ENCODE measurements at regions not wholly inside any gene's neighbourhood (a gene's known extent, or its start where the extent isn't known, plus 50 kb on each side); places are given as distances from the start of the nearest gene placed in this dataset.

DNA sequence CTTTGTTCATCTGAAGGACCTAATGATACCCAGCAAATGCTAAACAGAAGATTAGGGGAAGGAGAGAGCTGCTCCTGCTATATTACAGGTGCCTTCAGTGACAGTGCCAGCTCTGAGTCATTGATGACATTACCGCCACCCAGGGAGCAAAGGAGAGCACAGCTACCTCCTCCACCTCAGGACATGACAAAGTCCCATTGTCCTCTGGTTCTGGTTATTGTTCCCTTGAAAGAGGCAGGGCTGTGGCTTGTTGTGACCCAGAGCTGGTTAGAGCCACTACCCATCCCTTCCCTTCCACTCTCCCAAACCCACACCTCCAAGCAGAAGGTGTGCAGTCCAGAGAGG lies 363.5 kb upstream of the DUSP10 start:
- DNase-seq (ENCODE audit: low read depth in 2 of 2), result no peak

DNA sequence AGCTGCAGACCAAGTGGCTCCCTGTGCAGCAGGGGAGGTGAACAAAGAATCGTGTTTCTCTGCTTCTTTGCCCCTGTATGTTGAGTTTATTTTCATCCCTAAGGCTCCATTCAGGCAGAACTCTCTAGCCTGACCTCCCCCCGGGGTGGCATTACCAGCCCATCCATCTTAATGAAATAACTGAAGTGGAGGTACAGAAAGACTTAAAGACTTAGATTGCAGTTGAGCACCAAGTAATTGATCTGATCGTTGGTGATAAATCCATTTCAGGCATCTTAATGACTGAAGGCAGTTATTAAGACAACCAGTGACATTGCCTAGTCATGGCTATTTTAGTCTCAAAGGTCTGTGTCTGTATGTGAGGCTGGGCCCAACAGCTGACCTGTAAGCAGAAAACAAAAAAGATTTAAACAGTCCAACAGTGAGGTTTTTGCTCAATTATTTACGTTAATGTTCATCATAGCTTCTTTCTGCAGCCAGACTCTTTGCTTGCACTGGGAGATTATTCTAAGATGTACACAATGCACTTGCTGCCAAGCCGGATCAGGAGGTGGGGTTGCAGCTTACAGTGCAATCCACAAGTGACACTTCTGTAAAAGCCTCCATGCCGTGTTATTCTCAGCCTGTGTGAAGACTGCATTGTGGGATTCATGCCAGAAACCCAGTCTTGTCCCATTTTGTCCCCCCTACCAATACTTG lies 363.0 kb upstream of the DUSP10 start:
- DNase-seq (ENCODE audit: low read depth in 2 of 2), result no peak

DNA sequence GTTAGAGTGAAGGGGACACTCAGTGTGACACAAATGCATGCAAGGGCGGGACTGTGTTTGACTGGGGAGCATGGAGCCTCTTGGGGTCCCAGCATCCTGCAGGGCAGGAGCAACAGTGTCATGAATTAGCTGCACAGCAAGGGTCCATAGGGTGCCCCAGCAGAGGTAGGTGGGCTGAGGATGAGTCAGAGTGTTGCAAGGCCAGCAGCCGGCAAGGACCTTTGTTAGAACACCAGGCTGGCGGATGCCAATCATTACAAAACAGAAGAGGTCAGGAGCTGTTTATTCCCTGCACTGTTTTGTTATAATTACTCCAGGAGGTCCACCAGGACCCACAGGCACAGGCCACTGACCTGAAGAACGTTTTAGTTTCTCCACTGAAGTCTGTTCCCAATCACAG lies 362.2 kb upstream of the DUSP10 start:
- no peak for DNase-seq (ENCODE audit: low read depth in 2 of 2)

DNA sequence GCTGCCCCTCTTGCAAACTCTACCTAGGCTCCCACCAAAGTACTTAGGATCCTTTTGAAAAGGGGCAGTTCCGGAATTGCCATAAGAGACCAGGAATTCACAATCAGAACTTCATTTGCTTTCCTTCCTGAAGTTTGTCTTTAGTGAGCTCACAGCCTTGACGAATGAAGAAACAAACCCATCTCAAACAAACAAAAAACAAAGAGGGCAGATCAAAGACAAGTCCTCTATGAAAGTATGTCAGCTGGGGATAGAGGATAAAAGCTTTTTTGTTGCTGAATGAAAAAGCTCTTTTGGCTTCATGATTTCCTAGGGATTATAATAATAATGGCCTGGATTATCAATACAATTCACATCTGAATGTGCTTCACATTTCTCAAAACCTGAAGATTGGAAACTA lies 357.9 kb upstream of the DUSP10 start:
- DNase-seq (ENCODE audit: low read depth in 2 of 2), result no peak

DNA sequence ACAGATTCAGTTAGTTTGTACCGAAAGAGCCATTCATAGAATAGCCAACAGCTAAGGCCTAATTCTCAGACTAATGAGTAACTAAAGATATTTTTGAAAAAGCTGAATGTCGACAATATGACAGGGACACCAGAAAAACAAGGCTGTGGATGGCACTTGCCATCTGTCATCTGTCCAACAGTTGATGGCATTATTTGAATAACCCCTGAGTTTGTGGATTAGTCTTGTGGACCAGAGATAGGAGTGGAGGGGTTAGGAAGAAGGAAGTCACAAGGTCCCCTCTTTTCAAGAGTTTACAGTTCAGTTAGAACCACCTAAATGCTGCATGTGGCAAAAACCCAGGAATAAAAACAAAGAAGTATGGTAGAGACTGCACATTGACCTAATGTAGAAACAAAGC lies 356.5 kb upstream of the DUSP10 start:
- DNase-seq (ENCODE audit: low read depth in 2 of 2), result no peak

DNA sequence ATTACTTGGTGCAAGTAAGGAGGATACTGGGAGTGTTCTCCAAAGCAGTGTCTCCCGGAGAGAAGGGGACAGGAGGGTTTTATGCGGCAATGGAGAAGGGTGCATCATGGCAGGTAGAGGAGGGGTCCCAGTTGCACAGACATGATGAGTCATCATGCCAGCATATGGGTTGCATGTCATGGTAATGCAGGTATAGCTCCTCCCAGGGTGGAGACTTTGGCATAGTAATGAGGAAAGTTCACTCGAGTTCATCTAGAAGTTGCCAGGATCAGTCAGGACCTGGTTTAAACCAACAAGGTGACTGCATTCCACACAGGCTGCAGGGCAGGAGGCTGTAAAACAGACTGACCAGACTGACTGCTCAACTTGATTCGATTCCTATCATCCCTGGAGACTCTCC lies 355.7 kb upstream of the DUSP10 start:
- DNase-seq (ENCODE audit: low read depth in 2 of 2), result no peak

DNA sequence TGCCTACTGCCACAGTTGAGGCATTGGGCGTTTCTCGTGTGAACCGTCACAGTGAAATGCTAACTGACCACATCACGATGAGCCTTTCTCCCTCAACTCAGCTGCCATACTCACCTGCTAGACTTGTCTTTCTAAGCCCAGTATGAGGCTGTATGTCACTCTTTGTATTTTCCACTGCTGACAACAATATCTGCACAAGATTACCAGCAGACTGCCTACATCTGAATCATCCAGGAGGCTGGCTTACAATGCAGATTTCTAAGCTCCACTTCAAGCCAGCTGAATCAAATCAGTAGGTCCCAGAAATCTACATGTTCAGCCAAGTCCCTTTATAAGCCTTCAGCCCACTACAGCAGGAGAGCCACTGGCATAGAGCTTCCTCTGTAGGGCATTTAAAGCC lies 355.0 kb upstream of the DUSP10 start:
- DNase-seq (ENCODE audit: low read depth in 2 of 2), result no peak

DNA sequence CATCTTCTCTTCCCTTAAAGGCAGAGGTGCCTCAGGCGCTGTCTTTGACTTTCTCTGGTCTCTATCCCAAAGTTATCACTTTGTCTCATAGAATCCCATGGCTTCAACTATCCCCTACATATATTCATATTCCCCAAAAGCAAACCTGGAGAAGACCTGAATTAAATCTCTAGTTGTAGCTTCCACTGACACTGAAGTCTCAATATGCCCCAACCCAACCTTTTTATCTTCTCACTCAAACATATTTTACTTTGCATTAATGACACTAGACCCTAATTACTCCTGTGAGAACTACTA lies 354.5 kb upstream of the DUSP10 start:
- DNase-seq (ENCODE audit: low read depth in 2 of 2), result no peak

DNA sequence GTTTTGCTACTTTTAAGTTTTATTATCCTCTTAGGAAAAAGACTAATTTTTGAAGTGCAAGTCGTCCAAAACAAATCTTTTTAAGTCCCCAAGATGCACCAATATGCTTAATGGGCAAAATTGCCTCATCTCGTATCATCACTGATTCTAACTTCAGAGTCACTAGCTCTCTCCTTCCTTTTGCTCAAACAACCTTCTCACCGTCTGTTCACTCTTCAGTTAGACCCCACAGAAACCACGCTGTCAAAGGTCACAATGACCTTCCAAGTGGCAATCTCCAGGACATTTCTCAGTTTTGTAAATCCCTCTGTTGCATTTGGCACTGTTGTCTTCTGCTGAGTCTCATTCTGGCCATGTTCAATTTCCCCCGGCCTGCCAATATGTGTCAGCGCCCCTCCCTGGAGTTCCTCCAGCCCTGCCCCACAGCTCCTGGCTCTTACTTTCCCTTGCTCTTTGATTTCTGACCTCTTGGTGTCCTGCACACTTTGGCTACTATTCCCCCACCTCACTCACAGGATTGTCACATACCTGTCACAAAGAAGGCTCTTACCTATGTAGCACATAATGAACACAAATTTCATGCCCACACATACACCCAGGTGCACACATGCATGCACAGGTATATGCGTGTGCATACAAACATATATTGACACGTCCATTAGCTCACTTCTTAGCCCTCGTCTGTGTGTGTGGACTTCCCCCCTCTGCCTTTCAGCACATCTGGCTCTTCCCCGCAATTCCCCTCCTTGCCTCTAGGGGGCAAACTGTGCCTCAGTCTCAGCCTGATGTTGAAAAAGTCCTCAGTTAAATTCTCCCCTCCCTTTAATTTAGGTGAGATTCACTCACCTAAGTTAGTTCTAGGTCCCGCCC lies 354.0 kb upstream of the DUSP10 start:
- peak; percentile 15 to 24 for DNase-seq (ENCODE audit: low read depth in 2 of 2)

DNA sequence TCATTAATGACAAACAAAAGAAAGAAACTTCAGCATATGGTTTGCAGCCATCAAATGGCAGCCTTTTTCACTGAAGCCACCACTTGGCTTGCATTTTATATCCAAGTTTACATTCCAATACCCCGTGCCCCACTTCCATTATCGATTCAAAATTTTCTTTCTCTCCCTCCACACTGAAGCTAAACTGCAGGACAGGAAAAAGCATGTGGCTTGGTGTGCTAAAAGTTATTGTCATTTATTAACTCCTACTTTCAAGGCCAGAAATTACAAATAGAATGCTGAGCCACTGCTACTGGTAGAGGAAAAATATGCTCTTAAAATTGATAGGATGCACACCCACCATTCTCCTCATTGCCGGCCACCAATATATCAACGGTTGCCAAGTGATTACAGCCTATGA lies 351.6 kb upstream of the DUSP10 start:
- DNase-seq (ENCODE audit: low read depth in 2 of 2), result no peak

DNA sequence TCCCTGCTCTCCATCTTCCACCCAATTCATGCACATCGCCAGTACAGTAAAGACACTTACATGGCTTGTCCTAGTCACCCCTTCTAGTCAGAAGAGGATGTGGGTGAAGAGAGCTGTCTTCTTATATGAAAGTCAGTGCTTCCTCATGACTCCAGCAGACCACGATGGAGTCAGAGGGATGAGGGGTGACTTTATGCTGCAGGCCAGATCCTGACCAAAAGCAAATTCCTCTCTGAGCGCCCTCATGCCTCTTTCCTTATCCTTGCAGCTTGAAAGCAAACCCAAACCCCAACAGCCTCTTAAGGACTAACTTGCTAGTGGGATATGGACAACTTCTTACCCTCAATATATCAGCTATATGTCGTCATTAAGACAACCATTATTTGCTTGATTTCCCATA lies 348.2 kb upstream of the DUSP10 start:
- no peak for DNase-seq (ENCODE audit: low read depth in 2 of 2)

DNA sequence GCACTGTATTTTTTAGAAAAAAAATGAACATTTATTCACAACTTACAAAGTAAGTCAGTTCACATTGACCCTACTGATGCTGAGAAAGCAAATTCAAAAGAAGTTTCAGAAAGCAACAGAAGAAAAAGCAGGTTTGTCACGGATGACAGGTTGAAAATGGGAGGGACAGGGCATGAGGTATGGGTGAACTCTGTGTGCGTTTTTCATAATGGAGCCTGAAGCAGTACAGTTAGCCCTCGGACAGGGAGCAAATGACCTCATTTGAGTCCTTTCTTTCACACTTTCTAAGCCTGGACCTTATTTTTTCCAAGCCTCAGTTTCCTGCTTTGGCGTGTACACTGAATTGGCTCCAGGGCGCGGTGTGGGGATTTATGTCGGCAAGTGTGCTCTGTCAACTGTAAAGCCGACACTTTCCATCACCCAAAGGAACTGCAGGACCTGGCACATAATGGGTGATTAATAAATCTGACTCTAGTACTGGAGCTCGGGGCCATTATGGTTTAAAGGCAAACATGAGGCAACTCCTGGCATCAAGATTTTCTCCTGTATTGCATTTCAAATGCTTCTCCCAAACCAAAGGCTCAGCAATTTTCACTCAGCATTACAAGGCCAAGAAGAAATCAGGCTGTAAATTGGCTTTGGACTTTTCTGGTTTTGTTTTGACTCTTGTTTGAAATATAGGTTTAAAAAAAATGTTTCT lies 345.5 kb upstream of the DUSP10 start:
- DNase-seq (ENCODE audit: low read depth in 2 of 2), result no peak

DNA sequence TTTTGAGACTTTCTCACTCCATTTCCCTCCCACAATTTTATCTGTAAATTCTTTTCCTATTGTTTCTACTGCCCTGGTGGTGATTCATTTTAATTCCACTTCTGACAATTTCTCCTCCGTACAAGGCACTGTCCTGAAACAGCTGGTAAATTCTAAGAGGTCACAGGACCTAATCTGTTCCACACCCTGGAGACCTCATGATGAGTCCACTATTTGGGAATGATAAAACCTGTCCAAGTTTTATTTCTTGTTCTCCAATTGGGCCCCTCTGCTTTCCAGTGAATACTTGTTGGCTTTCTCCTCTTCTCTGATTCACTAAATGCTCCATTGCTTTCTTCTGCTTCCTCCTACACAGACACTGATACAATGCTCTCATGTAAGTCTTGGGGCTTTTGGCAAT lies 343.1 kb upstream of the DUSP10 start:
- DNase-seq (ENCODE audit: low read depth in 2 of 2), result no peak

DNA sequence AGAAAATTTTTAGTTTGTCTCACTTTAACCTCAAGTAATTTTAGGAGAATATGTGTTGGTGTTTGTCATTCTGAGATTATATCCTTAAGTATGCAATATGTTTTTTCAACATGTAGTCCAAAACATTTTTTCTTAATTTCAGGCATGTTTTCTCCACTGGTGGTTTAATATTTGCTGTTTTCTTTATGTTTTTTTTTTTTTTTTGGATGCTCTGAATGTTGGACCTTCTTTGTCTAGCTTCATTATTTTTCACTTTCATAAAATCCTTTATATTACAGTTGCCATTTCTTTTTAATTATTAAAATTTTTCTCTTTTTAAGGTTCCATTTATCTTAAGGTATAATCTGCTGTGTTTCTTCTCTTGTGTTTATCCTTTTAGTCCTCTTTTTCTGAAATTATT lies 342.2 kb upstream of the DUSP10 start:
- DNase-seq (ENCODE audit: low read depth in 2 of 2), result no peak

DNA sequence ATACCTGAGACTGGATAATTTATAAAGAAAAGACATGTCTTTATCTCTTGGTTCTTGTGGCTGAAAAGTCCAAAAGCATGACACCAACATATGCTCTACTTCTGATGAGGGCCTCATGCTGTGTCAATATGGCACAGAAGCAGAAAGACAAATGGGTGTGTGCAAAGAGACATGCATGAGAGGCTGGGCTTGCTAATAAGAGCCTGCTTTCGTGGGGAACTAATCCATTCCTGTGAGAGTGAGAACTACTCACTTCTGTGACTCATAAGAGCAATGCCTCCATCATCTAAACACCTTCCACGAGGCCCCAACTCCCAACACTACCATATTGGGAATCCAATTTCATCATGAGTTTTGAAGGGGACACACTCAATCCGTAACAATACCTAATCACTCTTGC lies 340.0 kb upstream of the DUSP10 start:
- DNase-seq (ENCODE audit: low read depth in 2 of 2), result no peak

DNA sequence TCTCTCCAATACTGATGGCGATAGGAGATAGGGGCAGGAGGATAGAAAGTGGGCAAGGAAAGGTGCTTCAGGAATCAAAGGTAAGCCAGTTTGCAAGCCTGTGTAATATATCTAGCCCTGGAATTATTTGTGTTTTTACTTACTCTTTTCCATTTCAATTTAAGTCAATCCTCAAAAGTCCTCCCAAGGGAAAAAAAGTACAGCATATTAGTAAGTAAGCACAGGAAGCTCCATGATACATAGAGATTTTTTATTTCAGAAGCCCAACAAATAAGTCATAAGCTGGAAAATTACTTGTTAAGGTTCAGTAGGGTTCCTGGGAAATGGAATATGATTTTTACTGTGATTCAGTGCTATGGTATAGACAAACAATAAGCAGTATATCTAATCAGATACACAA lies 337.7 kb upstream of the DUSP10 start:
- no peak for DNase-seq (ENCODE audit: low read depth in 2 of 2)

DNA sequence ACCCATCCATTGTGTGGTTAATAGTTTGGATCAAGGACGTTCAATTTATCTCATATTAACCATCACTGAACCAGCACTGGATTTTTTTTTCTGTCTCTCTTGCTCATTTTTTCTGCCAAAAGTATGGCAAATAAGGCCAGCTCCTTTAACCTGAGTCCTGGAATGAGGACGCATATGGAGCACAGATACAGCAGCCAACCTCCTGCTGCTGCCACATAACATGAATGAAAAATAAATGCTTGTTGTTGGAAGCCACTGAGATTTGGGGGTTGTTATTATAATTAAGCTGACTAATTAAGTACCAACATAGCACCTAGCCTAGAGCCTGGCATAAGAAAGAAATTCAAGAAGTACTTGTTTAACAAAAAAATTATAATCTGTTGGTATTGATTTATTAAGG lies 335.3 kb upstream of the DUSP10 start:
- DNase-seq (ENCODE audit: low read depth in 2 of 2), result no peak

DNA sequence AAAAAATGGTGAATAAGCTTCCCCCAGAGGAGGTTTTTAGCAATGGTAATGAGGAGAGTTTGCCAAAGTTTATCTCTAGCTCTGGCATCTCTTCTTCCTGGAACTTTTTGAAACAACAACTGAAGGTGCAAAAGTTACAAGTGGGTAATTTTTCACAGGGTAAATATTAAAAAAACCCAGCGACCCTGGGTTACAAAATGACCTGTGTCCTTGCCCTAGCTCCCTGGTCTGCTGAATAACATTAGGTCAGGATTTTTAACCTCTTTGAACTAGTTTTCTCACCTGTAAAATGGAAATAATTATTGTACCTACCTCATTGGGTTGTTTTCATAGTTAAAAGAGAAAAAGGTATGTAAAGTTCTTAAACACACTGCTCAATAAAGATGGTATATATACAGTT lies 332.4 kb upstream of the DUSP10 start:
- DNase-seq (ENCODE audit: low read depth in 2 of 2), result no peak

DNA sequence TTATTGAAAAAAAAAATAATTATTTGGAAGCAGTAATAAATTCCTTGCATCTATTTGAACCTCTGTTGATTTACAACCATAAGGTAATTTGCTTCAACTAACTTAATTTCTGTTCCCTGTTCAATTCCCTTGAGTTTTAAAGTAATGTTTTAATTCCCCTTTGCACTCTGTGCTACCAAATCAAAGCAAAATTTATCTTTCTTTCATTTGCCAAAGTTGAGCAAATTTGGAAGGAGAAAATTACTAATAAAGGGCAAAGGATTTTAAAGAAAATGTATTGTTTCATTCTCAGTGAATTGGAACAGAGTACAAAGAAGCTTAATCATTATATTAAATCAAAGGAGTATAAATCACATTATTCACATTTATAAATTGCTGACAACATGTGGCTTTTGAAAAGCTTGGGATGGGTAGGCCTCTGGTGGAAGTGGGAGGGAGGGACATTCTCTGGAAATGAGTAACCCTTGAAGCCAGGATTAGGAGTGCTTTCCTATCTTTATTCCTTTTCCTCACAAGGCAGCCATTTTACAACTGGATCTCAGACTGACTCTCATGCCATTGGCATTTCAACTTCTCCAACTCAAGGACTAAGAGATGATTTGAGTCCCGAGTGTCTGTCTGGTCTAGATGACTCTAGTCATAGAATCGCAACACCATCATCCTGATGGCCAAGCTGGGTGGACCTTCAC lies 331.6 kb upstream of the DUSP10 start:
- no peak for DNase-seq (ENCODE audit: low read depth in 2 of 2)

DNA sequence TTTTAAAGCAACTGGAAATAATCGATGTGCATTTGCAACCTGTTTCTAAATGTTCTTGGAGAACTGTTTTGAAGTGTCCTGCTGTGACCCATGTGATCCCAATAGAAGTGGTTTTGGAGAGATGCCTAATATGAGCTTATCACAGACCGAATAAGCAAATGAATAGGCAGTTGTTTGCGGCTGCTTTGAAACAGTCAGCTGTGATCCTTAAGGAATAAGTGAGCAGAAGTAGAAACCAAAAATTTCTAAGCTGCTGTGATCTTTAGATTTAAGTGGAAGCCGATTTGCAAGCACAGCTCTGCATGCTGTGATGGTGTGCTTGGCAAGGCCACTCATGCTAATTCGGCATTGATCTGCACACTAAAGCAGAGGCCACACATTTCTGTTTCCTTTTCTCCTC lies 329.5 kb upstream of the DUSP10 start:
- no peak for DNase-seq (ENCODE audit: low read depth in 2 of 2)

DNA sequence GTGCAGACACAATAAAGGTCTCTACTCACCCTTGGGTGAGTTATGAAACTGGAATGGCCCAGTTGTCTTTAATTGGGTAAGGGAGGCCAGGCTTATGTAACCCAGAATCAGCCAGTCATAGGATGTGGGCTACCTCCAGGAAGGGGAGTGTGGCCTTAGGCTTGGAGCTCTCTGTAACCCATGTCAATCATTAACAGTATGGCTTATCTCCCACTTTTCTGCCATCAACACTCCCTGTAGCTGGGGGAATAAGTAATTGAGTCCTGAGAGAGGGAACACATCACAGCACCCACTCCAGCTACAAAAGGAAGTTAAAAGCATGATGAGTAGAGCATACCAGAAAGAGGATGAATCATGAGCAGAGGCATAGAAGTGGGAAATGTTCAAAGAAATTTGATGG lies 327.0 kb upstream of the DUSP10 start:
- no peak for DNase-seq (ENCODE audit: low read depth in 2 of 2)

DNA sequence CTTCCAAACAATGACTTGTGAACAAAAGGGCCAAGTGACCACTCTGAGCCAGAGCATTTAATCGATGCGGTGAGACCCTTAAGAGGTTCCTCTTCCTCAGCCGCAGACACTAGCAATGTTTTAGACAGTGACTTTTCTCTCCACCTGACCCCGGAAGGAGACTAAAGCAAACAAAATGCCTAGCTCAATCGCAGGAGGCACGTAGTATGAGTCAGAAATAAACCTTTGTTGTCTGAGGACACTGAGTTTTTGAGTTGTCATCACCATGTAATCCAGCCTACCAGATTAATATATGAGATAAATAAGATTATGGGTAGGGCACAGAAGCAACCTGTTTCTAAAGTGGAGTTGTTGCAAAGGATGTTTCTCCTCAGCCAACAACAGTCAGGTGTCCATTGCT lies 326.2 kb upstream of the DUSP10 start:
- no peak for DNase-seq (ENCODE audit: low read depth in 2 of 2)

DNA sequence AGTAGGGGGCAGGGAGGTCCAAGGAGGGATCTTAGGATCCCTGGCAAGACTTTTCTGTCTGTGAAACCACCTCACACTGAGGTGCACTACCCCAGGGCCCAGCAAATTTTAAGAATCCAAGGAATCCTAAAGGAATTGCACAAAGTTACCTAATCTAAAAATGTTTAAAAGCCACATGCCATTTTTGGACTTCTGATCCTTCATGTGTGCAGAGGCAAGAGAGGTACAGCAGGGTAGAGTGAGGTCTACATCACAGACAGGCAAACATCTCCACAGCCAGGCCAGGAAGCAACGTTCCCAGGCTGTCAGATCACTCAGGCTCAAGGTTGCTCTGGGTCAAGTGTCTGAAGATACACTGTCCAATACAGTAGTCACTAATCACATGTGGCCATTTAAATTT lies 324.6 kb upstream of the DUSP10 start:
- no peak for DNase-seq (ENCODE audit: low read depth in 2 of 2)
